ENCODE measurements at regions not wholly inside any gene's neighbourhood (a gene's known extent, or its start where the extent isn't known, plus 50 kb on each side); places are given as distances from the start of the nearest gene placed in this dataset.

GRCh38 chr11:122207921-122208764 lies 92.1 kb upstream of the BLID start:
- Histone ChIP-seq H3K27ac (ENCODE audit: extremely low read depth, low read depth, low read length) (no peak overlapping the region), H4K20me1 (replicated peaks; ENCODE audit: control insufficient read depth, insufficient read depth, low read length) (no peaks in the 10 kb centered on the region), H3K27me3 (ENCODE audit: control insufficient read depth in 2 of 2, insufficient read depth in 2 of 2, low read length in 2 of 2) (no peaks in the 10 kb centered on the region), H3K36me3 (ENCODE audit: control insufficient read depth, insufficient read depth, low read length) (no peaks in the 10 kb centered on the region), H3K9me1 (ENCODE audit: control insufficient read depth, insufficient read depth, low read length) (no peaks in the 10 kb centered on the region), H3K4me3 (no peak overlapping the region), H3K9ac (ENCODE audit: insufficient read depth in 1 of 2, low read depth in 2 of 2, low read length in 2 of 2) (no peak overlapping the region), H2AFZ (ENCODE audit: low read depth, low read length) (no peak overlapping the region), H3K4me1 (replicated peaks in 1 of 2; ENCODE audit: control insufficient read depth in 2 of 2, insufficient read depth in 2 of 2, low read length in 2 of 2) (no peaks in the 10 kb centered on the region), H3K79me2 (ENCODE audit: control insufficient read depth, insufficient read depth, low read length) (no peaks in the 10 kb centered on the region), H3K9me3 (replicated peaks; ENCODE audit: control insufficient read depth, insufficient read depth, low read depth, low read length) (no peaks in the 10 kb centered on the region), H3K4me2 (ENCODE audit: insufficient read depth, low read length) (no peak overlapping the region)
- DNase-seq (ENCODE audit: extremely low read depth in 1 of 4, low spot score in 3 of 4) (no peak), ATAC-seq (no peak), FAIRE-seq (no peak)
- intact Hi-C loops (cut with micrococcal nuclease) = no loop called here
- ChIA-PET CTCF (ENCODE audit: low intra/inter-chr PET ratio) (no interaction called here), POLR2A (no interaction called here)
- BruUV-seq (replicated peaks) = no TSS peak
- WGBS (ENCODE audit: insufficient coverage, low coverage, missing lambda C conversion rate) = under 1% methylated on average over 8 of the region's 8 CpGs
- in situ Hi-C loops (cut with MboI) = no loop called here
- TF ChIP-seq ZNF79 (CRISPR knock-in tag; IDR thresholded peaks at IDR 0.05; ENCODE audit: low read depth) (no peak), BACH1 (tag; IDR thresholded peaks at IDR 0.05) (no peak), TEAD2 (tag; IDR thresholded peaks at IDR 0.05) (no peak), KHSRP (IDR thresholded peaks at IDR 0.05) (no peak), OTX1 (CRISPR knock-in tag; IDR thresholded peaks at IDR 0.05) (no peak), ZBTB43 (CRISPR knock-in tag; IDR thresholded peaks at IDR 0.05) (no peak), RFX5 (IDR thresholded peaks at IDR 0.05; ENCODE audit: low read depth, low read length) (no peak), THRAP3 (IDR thresholded peaks at IDR 0.05; ENCODE audit: borderline replicate concordance) (no peak), IFI16 (CRISPR knock-in tag; IDR thresholded peaks at IDR 0.05) (no peak), ATF4 (CRISPR knock-in tag; IDR thresholded peaks at IDR 0.05) (no peak), TBL1XR1 (IDR thresholded peaks at IDR 0.05; ENCODE audit: low read length in 2 of 2) (no peak), ZNF12 (CRISPR knock-in tag; IDR thresholded peaks at IDR 0.05) (no peak), E2F3 (CRISPR knock-in tag; IDR thresholded peaks at IDR 0.05) (no peak)

All from K562 (cell line).